ENCODE measurements at regions not wholly inside any gene's neighbourhood (a gene's known extent, or its start where the extent isn't known, plus 50 kb on each side); places are given as distances from the start of the nearest gene placed in this dataset.

DNA sequence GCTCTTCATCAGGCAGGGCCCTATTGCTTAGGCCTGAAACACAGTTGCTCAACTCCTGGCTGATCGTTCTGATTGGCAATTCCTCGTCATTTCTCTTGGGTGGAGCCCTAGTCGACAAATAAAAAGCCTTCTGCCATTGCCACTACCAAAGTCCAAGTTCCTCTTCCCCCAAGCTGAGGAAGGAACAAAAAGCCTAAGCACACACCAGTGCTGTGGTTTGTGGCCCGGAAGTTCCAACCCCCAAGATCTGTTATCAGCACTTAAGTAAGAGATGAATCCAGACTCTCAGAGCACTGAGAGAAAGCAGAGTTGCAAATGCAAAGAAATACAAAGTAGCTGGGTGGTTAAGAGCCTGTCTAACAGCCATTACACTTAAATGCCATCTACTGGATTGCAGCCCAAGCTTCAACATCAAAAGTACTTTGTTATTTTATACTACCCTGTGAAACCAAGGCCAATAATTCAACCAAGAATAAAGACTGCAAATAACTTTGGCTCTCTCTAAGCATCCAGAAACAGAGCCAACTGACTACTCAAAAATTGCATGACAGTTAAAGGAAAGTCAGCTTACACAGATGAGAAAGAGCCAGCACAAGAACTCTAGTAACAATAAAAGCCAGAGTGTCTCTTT, 1024.0 kb downstream of the GRIK2 start:
- no peaks in the 10 kb centered on the region for H3K27me3 ChIP-seq
- H3K4me1 ChIP-seq, result no peaks in the 10 kb centered on the region
- intact Hi-C loops (cut with DNase I; ENCODE audit: low total_unique reads), result no loop called here
- H3K27ac ChIP-seq, result no peak overlapping the region
- no peaks in the 10 kb centered on the region for H3K36me3 ChIP-seq (ENCODE audit: low read depth, missing control alignments)
- H3K9me3 ChIP-seq, result no peaks in the 10 kb centered on the region
- no peak for DNase-seq
- TF ChIP-seq POLR2A (IDR thresholded peaks at IDR 0.05) (no peak), CTCF (IDR thresholded peaks at IDR 0.05) (no peak)
- H3K4me3 ChIP-seq, result no peak overlapping the region
- WGBS, 2 donors, result 50 to 90% methylated on average over 2 to 4 of the region's 4 CpGs

DNA sequence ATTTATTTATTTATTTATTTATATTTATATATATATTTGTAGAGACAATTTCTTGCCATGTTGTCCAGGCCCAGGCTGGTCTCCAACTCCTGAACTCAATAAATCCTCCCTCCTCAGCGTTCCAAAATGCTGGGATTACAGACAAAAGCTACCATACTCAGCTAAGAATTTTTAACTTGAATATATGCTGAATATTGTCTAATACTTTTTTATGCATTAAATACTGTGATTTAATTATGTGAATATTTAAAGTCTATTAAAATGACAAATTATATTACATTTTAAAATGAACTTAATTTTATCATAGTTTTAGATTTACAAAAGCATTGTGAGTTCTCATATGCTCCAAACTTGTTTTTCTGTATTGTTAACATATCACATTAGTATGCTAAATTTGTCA, 1022.4 kb downstream of the GRIK2 start:
- DNase-seq, result no peak
- H3K36me3 ChIP-seq (ENCODE audit: low read depth, missing control alignments), result no peaks in the 10 kb centered on the region
- intact Hi-C loops (cut with DNase I; ENCODE audit: low total_unique reads), result no loop called here
- H3K9me3 ChIP-seq, result no peaks in the 10 kb centered on the region
- no peak overlapping the region for H3K4me3 ChIP-seq
- TF ChIP-seq POLR2A (IDR thresholded peaks at IDR 0.05) (no peak), CTCF (IDR thresholded peaks at IDR 0.05) (no peak)
- WGBS, 2 donors, result 86 to 89% methylated on average over 1 of the region's 1 CpG
- no peaks in the 10 kb centered on the region for H3K4me1 ChIP-seq
- no peaks in the 10 kb centered on the region for H3K27me3 ChIP-seq
- no peak overlapping the region for H3K27ac ChIP-seq

DNA sequence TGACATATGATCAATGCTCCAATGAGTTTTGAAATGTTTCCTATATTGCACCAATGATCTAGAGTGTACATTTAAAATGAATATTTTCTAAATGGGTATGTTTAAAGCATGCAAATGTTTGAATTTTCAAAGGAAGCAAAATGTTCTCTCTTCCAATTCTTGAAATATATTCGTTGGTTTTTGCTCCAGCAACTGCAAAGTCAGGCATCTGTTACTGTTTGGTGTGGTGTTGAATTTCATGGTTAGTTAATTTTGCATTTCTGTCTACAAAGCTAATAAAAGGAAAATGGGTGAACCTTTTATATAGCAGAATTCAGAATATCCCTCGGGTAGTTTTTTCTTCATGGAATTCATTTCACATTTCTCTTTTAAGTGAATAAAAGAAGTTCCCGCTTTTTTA, 1018.3 kb downstream of the GRIK2 start:
- intact Hi-C loops (cut with DNase I; ENCODE audit: low total_unique reads), result no loop called here
- TF ChIP-seq CTCF (IDR thresholded peaks at IDR 0.05), result no peak
- no peak for TF ChIP-seq POLR2A (IDR thresholded peaks at IDR 0.05)
- no peak overlapping the region for H3K27ac ChIP-seq
- no peak overlapping the region for H3K4me3 ChIP-seq
- H3K4me1 ChIP-seq, result no peaks in the 10 kb centered on the region
- WGBS, 2 donors, result 61 to 86% methylated on average over 3 of the region's 3 CpGs
- H3K9me3 ChIP-seq, result no peaks in the 10 kb centered on the region
- H3K36me3 ChIP-seq (ENCODE audit: low read depth, missing control alignments), result no peaks in the 10 kb centered on the region
- H3K27me3 ChIP-seq, result no peaks in the 10 kb centered on the region
- DNase-seq, result no peak

DNA sequence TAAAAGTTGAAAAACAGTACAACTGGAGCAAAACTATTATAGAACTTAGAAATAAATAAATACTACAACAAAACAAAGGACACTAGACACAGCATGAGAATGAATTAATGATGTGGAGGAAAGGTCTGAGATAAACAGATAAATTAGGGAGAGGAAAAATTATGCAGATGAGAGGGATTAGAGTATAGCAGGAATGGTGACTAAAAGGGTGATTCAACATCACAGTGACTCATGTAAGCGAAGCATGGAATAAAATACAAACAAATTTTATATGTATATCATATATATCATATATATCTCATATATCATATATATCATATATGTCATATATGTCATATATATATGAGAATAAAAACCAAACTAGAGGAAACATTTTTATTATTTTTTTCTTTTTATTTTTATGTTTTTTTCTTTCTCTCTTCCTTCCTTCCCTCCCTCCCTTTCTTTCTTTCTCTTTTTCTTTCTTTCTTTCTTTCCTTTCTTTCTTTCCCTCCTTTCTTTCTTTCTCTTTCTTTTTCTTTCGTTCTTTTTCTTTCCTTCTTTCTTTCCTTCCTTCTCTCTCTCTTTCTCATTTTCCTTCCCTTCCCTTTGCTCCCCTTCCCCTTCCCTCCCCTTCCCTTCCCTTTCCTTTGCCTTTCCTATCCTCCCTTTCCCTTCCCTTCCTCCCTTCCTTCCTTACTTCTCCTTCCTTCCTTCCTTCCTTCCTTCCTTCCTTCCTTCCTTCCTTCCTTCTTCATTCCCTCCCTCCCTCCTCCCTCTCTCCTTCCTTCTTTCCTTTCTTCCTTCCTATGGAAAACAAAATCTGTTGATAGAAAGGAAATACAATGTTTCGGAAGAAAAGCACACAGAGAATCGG, 1014.6 kb downstream of the GRIK2 start:
- Histone ChIP-seq H3K4me1 (no peaks in the 10 kb centered on the region), H3K27ac (no peak overlapping the region), H3K4me3 (no peak overlapping the region), H3K27me3 (no peaks in the 10 kb centered on the region), H3K36me3 (ENCODE audit: low read depth, missing control alignments) (no peaks in the 10 kb centered on the region), H3K9me3 (no peaks in the 10 kb centered on the region)
- 62 to 82% methylated on average over 4 of the region's 4 CpGs for WGBS, 2 donors
- TF ChIP-seq POLR2A (IDR thresholded peaks at IDR 0.05), result no peak
- no peak for TF ChIP-seq CTCF (IDR thresholded peaks at IDR 0.05)
- DNase-seq, result no peak
- intact Hi-C loops (cut with DNase I; ENCODE audit: low total_unique reads), result no loop called here

Data from testis (tissue), 2 donors.